ENCODE measurements at regions not wholly inside any gene's neighbourhood (a gene's known extent, or its start where the extent isn't known, plus 50 kb on each side); places are given as distances from the start of the nearest gene placed in this dataset.

DNA sequence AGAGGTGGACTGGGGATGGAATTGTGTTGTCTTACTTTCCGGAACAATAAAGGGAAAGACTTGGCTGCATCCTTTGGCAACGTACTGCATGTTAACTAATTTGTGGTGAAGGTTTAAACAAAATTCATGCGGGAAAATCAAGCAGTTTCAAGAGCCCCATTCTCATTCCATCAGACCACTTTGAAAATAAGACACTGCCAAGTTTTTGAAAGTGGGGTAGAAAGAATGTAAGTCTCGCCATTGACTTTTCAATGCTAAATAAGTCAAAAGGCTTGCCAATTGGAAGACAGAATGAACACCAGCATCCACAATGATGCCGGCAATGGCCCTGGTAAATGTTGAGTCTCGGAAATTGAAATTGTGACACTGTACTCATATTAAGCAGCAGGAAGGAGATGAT, 322.0 kb downstream of the RND3 start:
- peak in 1 of 2 experiments; percentile 64 for DNase-seq (ENCODE audit: low read depth in 2 of 2)

DNA sequence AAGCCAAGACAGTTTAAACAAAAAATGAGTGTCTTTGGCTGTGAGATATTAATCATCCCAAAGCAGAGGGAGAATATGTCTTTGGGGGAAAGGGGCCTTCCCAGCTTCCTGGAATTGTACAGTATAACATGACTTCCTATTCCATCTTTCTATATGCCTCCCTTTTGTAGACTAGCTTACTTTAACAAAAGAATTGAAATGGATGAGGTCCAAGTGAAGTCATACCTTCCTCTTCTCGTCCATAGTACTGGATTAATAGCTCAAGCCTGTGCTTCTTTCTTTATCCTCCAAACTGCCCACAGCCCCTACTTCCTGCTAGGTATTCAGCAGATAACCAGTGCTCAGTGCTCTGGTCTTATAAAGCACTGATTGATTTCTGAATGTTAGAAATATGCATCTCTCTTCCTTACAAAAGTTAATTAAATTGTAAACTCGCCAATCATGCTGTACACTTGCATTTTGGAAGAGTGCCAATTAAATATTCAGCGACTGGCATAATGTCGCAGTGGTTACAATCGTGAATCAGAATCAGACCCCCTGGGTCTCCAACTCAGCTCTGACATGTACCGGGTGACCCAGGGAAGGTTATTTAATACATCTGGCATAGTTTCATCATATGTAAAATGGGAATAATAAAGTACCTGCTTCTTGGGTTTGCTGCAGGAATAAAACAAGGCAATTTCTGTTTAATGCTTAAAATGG, 325.1 kb downstream of the RND3 start:
- DNase-seq (ENCODE audit: low read depth in 2 of 2) = no peak

DNA sequence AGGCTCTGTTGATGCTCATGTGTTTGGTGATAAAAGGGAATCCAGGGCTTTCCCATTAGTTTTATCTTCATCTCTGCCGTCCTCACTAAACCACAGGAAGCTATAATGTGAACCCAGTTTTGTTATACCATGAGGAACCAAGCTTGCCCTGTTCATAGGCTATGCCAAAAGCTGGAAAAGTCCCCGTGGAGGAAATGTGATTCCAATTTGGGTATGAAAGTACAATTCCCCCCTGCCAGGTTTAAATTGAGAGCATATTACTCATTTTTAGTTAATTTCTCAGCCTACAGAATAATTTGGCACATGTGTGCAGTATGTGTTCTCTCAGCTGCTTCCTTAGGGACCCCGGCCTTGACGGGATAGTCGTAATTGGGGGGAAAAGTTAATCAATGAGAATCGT, 327.4 kb downstream of the RND3 start:
- DNase-seq (ENCODE audit: low read depth in 2 of 2) = no peak

DNA sequence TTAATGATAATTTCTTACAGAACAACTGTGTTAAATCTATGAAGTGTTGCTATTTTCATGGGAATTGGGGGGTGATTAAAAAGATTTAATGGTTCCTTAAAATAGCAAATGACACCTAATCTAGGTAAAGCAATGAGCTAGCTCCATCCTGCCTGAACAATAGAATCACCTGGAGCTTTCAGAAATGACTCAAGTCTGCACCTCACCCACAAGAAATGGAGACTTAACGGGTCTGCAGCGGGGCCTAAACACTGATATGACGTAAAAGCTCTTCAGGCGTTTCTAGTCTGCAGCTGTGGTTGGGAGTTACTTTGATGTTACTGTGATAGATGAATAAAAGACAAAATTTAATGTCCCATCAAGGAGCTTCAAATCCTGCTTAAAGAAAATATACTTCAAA, 328.2 kb downstream of the RND3 start:
- DNase-seq (ENCODE audit: low read depth in 2 of 2) = no peak

DNA sequence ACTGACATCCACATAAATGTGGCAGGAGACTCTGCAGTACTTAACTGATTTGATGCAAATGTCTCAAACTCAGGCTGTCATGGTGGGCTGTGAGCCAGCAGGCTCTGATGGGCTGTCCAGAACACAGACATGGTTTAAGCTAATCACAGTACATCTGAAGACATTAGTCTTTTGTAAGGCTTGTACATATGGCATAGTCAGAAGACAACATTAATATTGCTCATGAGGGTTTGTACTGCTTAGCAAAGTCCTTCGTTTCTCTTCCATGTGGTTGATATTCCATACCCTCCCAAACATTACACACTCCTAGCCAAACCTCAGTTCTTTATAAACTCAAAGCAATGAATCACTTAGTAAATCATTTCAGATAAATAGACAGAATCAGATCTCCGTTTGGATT, 330.6 kb downstream of the RND3 start:
- DNase-seq (ENCODE audit: low read depth in 2 of 2) = no peak

DNA sequence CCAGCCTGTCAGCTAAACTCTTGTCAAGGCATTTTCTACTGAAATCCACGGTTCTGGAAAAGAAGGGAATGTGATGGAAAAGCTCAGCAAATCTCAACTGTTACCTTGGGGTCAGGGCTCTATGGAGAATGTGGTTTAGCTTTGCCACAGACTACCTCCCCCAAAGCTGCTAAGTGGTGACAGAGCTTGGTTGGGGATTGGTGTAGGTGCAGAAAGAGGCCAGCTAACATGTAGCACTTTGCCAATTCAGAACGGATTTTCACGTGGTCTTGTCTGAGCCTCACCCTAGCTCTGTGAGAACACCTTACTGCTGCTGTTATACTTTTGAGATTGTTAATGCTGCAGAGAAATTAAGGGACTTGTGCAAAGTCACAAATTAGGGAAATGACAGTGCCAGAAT, 331.1 kb downstream of the RND3 start:
- no peak for DNase-seq (ENCODE audit: low read depth in 2 of 2)

DNA sequence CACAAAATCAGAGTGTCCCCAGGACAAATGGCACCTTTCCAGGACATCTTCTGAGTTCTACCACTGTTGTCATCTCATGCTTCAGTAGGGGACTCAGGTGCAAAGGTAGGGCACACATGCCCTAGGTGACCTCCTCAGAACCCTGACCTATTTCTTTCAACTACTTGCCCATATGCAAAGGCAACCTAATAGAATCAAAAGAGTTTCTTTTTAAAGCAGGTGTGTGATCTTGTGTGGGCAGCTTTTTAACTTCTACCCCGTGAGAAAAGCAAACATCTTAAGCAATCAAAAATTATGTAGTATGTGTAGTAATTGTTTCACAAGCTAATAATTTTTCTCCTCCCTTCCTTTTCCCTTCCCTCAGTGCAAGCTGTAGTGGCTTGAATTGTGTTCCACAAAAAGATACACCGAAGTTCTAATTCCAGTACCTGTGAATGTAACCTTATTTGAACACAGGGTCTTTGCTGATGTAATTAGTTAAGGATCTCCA, 333.1 kb downstream of the RND3 start:
- no peak for DNase-seq (ENCODE audit: low read depth in 2 of 2)

DNA sequence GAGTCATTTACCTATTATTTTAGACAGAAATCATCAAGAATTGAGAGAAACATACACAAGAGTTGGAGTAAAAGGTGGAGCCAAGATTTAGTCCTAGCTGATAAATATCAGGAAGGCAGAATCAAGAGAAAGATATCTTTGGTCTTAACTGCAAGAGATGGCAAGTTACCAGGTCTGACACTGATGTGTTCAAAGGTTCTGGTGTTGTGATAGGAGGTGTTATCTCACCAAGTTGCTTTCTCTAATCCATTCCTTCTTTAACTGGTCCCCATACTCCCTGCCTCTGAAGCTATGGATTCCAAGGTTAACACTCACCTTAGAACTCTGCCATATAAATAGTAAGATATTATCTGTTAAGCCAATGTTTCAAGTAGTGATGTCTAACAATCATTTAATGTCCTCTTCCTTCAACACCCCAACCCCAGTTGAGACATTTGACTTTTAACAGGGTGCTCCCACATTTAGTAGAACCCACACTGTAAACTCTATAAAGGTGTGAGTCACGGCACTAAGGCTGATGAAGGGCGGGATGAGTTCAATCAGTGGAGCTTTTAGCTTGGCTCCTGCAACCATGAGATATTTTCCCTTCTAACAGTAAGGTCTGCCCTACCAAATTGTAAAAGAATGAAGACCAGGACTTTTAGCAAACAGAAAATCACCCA, 333.7 kb downstream of the RND3 start:
- DNase-seq (ENCODE audit: low read depth in 2 of 2) = no peak

DNA sequence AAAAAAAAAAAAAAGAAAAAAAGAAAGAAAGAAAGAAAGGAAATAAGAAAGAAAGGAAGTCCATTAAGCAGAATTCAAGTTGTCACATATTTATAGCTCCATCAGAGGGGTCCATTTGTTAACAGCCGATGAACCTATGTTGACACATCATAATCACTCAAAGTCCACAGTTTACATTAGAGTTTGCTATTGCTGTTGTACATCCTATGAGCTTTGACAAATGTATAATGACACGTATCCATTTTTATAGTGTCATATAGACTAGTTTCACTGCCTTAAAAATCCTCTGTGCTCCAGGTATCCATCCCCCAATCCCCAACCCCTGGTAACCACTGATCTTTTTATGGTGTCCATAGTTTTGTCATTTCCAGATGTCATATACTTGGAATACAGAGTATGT, 335.2 kb downstream of the RND3 start:
- DNase-seq (ENCODE audit: low read depth in 2 of 2) = no peak

DNA sequence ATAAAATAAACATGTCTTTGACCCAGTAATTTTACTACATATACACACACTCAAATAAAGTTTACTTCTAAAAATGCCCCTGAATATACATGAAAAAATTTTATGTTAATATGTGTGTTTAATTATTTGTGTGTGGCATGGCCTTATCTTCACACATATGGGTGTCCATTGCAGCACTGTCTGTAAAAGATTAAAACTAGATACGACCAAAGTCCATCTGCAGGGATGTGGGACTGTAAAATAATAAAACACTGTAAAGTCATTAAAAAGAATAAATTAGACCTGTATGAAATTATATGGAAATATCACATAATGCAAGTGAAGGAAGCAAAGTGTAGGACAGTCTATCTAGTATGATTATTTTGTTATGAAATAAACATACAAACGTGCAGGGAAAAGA, 337.3 kb downstream of the RND3 start:
- DNase-seq (ENCODE audit: low read depth in 2 of 2) = no peak

DNA sequence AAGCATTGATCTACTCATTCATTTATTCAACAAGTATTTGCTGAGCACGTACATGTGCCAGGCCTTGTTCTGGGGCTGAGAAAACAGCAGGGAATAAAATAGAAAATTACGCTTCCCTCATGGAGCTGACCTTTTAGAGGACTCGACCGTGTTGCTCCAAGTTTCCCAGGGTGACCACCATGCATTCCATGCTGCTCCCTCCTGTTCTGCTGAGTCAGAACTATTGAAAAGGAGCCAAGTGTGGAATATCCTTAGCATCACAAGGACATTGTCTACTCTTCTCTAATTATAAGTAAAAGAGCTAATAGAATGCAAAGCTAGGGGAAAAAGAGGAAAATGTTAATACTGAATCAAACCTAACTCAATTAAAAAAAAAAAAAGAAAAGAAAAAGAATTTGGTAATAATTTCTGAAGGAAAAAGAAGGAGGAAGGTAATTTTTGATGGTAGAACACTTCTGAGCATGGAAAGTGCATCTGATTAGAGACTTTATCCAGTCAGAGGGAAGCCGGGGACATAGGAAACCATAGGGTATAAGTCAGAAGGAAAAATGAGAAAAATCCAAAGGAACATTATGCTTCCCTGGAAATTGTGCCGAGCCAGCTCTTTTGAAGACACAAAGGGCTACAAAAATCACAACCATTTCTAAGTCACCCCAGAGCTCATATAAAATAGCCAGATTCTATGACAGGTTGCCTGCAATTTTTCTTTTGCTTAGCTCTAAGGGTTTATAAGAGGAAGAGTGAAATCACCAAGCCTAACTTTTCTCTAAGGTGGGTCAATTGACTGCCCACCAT, 339.4 kb downstream of the RND3 start:
- no peak for DNase-seq (ENCODE audit: low read depth in 2 of 2)

DNA sequence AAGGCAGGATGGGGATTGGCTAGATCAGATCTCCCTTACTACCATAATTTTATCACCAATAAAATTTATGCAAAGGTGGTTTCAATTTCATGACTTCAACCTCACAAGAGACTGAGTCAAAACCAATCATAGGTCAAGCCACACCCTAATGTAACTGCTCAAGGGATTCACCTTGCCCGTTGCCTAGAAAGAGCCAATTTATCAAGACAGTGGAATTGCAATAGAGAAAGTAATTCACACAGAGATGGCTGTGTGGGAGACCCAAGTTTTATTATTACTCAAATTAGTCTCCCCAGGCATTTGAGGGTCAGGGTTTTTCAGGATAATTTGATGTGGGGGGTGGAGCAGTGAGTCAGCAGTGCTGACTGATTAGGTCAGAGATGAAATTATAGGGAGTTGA, 340.6 kb downstream of the RND3 start:
- DNase-seq (ENCODE audit: low read depth in 2 of 2) = no peak

DNA sequence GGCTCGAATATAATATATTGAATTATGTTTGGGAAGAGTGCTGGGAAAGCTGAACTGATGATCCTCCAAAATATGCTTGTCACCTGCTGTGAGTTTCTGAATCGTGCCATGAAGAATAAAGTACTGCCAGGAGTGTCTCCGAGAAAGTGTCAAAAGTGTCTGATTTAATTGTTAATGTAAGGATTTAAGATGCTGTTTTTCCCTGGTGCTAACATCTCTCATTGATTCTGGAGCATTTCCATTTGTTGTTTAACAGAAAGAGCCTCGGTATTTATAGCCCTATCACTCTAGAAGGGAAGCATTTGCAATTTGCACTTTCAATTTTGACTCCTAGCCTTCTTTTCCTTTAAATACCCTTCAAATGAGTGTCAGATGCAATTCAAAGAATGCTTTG, 342.2 kb downstream of the RND3 start:
- no peak for DNase-seq (ENCODE audit: low read depth in 2 of 2)

DNA sequence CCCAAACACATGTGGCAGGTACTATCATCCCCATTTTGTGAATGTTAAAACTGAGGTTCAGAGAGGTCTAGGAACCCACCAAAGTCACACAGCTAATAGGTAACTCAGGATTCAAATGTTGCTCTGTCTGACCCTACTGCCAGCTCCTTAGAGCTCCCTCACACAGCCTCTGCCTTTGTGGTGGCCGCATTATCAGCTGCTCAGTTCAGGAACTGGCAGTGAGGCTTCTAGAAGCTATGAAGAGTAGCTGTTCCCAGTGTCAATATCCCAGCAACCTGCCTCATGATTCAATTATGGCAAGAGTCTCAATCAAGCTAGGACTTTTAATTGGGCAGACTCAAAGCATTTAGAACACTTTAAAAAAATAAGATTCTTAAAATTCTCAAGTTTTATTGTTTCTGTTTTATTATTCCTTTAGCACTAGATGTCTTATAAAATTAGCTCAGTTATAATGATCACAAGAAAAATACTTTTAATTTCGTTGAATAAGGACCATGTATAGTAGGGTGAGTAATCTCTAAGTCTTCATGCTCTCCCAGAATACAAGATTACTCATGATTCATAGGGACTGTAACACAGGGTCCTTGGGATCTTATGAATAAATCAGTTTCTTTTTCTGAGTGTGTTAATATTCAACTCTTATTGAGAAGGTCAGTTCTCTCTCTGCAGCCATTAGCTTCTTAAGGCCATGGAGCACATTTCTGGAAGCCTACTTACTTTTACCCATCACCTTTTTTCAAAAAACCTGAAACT, 342.7 kb downstream of the RND3 start:
- DNase-seq (ENCODE audit: low read depth in 2 of 2) = no peak

DNA sequence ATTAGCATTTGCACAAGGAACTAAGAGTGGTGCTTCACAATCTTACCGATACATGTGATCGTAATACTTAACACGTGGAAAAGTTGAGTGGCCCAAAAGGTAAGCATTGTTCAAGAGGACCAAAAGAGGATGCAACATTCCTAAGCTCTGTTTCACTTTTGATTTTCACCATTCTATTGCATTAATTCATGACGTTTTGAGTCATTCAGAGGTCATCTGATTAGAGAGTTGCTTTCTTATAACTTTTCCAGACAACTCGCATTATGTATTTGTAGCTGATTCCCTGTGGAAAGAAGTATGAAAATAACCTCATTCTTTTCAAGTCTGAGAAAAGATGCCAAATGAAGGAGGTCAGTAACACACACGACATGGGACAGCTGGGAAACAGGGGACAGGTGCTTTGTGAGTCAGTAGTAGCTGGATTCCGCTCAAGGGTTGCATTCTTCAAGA, 344.4 kb downstream of the RND3 start:
- no peak for DNase-seq (ENCODE audit: low read depth in 2 of 2)

DNA sequence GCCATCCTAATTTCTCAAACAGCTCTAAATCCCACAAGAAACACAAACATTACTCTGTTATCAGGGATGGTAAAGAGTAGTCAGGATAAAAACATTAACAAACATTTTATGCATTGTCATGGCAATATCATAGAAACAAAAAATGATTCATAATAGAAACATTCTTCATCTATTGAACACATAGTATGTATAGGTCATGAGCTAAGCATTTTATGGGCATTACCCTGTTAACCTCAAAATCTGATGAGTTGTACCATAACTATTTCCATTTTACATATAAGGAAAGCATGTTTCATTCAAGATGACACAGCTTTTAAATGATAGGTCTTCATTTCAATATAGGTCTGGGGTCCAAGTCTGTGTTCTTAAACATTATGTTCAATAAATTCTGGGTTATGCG, 344.9 kb downstream of the RND3 start:
- peak; percentile 69 to 81 for DNase-seq (ENCODE audit: low read depth in 2 of 2)

DNA sequence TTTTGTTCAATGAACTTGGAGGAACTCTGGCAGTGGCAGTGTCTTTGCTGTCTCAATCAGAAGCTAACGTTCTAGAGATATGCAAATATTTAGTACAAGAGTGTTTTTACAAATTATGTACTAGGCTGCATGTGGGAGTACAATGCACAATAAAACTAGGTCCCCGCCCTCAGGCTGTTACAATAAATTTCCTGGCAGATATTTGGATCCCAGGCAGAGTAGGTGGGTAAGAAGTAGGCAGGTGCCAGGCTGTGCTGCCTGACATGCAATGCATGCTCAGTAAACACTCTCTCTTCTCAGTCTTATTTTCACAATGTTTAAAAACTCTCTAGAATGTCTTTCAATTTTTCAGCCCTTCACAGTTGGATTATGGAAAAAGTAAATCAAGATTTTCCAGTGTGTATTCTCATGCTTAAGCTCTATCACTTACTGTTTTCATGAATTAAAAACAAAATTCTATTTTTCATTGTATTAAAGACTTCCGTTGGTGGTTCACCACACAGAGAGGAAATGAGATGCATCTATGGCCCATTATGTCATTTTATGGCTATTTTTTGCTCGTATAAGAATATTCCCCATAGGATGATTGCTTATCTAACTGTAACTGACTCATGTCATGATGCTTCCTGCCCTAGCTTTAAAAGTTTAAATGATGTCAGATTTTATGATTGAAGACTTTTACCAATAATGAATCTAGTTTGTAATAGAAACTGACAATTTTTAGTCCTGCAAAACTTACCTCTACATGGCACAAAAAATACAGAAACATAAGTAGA, 346.1 kb downstream of the RND3 start:
- DNase-seq (ENCODE audit: low read depth in 2 of 2) = no peak

DNA sequence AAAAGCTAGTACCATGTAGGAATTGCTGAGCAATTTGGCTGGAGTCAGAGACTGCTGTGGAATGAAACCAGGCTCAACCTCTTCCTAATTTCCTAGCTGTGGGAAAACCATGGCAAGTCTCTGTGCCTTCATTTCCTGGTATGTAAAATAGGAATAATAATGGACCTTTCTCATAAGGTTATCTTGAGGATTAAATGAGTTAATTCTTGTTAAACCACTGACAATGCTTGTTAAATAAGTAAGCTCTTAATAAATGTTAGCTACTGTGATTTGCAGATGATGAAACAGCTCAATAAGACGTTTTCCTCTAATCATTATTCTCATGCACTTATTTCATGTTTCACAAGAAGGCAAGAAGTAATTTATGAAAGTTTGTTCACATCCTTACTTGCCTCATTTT, 346.7 kb downstream of the RND3 start:
- DNase-seq (ENCODE audit: low read depth in 2 of 2) = no peak

DNA sequence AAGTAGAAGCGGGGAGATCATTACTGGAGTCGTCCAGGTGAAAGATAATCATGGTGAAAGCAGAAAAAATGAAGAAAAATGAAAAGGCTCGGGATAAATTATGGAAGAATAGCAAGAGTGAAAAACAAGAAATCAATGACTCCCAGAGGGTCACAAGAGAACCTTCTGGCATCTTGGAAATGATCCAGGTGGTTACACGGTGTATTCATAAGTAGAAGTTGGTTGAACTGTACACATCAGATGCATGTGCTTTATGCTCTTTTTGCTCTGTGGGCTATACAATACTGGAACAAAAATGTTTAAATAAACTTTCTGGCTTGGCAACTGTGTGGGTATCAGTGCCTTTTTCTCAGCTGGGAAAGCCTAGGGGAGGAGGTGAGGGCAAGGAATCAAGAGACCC, 348.9 kb downstream of the RND3 start:
- DNase-seq (ENCODE audit: low read depth in 2 of 2) = no peak

DNA sequence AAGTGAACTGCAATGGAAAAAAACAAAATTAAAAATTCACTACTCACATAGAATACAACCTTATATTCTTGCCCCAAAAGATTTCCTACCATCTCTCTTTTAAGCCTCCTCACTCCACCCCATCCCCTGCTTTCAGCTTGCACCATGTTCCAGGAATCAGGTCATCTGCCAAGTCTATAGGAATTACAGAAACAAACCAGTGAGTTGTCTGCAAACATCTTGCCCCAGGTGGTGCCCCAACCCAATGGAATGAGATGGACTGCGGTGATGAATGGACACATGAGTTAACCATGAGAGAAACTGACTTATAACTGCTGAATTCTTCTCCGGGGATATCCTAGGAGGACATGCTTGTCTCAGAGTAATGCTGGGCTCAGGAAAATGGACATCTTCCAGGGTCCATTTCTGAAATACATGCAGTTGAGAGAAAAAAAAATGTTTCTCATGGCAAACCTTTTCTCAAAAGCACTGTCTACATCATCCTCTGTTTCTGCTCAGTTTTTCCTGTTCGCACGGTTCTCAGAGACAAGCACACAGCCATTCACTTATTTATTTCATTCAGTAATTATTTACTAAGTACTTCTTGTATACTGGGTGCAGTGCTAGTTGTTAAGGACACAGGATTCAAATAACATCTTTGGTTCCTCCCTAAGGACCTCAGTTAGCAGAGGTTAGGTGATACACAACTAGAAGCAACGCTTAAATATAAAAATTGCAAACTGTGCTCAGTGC, 350.0 kb downstream of the RND3 start:
- DNase-seq (ENCODE audit: low read depth in 2 of 2) = no peak

DNA sequence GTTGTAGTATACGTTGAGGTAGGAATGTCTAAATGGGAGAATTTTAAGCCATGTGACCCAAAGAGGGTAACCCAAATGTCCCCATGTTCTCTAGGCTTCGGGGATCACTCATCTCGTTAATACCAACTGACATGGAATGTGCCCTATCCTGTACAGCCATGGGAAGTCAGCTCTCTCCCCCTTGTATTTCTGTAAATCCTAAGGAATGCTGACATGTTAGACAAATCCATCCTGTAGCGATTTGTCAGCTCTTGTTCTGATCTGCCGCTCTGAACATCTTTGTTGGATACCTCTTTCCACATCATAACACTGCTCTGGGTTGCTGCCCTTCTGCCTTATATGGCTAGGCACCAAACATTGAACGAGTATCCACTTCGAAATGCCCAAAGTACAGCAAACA, 350.6 kb downstream of the RND3 start:
- DNase-seq (ENCODE audit: low read depth in 2 of 2) = no peak
